ENCODE measurements at regions not wholly inside any gene's neighbourhood (a gene's known extent, or its start where the extent isn't known, plus 50 kb on each side); places are given as distances from the start of the nearest gene placed in this dataset.

DNA sequence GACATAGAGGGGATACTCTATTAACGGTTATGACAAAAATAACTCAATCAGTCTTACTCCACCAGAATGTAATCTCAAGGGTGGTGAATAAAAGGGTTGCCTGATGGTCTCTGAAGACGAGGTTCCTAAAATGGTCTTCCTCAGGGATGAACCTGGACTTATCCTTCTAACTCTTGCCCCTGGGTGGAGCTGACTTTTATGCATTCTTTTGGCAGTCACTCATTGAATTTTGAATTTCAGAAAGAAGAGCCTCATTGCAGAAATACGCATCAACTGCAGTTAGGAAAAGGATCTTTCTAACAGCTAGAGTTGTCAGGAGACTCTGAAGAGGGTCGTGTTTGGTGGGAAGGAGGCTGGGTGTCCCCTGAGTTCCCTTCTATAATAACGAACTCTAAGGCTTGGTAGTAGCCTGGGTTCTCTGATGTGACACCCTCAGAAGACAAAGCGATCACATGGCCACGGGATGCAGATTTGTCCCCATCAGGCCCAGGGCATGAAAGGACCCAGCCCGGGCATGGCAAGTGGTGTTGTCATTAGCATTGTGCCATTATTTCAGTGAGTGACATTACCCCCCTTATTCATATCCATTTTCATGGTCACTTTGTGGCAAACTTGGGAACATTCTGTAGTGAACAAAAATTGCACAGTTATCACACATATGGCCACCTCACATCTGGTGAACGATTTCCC is 58.6 kb upstream of the JCAD start:
- Histone ChIP-seq H4K12ac (ENCODE audit: low read depth, low read length) (no peak overlapping the region), H3K4ac (ENCODE audit: low read depth, low read length) (no peak overlapping the region), H2BK120ac (ENCODE audit: insufficient read depth, low read length, poor library complexity) (no peak overlapping the region), H3K4me3 (ENCODE audit: low read depth, low read length) (no peak overlapping the region), H3K9me3 (ENCODE audit: insufficient read depth, low read depth, low read length) (no peaks in the 10 kb centered on the region), H2AFZ (ENCODE audit: insufficient read depth, low read length, poor library complexity) (no peak overlapping the region), H3K27ac (ENCODE audit: low read depth, low read length) (no peak overlapping the region), H2BK12ac (ENCODE audit: low read length) (no peak overlapping the region), H3K14ac (ENCODE audit: low read length) (no peak overlapping the region), H3K18ac (ENCODE audit: low read length) (no peak overlapping the region), H2AK5ac (ENCODE audit: low read length) (no peak overlapping the region), H3K79me2 (ENCODE audit: control insufficient read depth, insufficient read depth, low read length, poor library complexity) (no peaks in the 10 kb centered on the region), H3K4me1 (ENCODE audit: control insufficient read depth in 1 of 2, insufficient read depth in 2 of 2, low read length in 2 of 2) (no peaks in the 10 kb centered on the region), H3K23ac (ENCODE audit: low read length) (no peak overlapping the region), H2BK5ac (ENCODE audit: low read depth, low read length, poor library complexity) (no peak overlapping the region), H3K27me3 (ENCODE audit: insufficient read depth, low read length) (no peaks in the 10 kb centered on the region), H4K91ac (ENCODE audit: low read depth, low read length) (no peak overlapping the region), H3K4me2 (ENCODE audit: low read length) (no peak overlapping the region), H3K79me1 (ENCODE audit: low read length) (no peaks in the 10 kb centered on the region), H4K8ac (ENCODE audit: low read depth, low read length) (no peak overlapping the region), H3K9ac (ENCODE audit: low read length) (no peak overlapping the region), H3K36me3 (ENCODE audit: control insufficient read depth in 1 of 2, insufficient read depth in 2 of 2, low read length in 2 of 2) (no peaks in the 10 kb centered on the region)
- no CpG with 5 or more reads among the region's 9 CpGs for WGBS (ENCODE audit: extremely low coverage, insufficient coverage, insufficient read length)
- DNase-seq, result no peak

DNA sequence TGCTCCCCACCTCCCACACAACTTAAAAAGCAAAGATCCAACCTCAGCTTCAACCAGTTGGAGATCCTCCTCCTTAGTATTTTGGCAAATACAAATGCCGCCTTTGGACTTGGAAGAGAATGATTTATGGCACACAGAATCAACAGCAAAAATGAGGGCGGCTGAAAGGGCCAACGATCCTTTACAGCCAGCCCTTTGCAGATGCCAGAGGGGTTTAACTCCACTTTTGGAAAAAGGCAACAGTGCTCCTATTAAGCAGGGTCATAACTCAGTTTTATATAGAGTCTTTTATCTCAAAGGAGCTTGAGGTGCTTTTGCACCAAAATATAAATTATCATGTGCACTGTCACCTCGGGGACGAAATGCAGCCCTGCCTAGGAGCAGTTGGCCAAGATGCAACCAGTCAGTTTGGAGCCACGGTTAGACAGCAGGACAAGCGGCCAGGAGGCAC is 56.7 kb upstream of the JCAD start:
- no peak overlapping the region for H3K14ac ChIP-seq (ENCODE audit: low read length)
- H3K9ac ChIP-seq (ENCODE audit: low read length), result no peak overlapping the region
- H3K79me2 ChIP-seq (ENCODE audit: control insufficient read depth, insufficient read depth, low read length, poor library complexity), result no peaks in the 10 kb centered on the region
- no peak overlapping the region for H3K4me3 ChIP-seq (ENCODE audit: low read depth, low read length)
- no CpG with 5 or more reads among the region's 7 CpGs for WGBS (ENCODE audit: extremely low coverage, insufficient coverage, insufficient read length)
- no peak for DNase-seq
- no peak overlapping the region for H3K4ac ChIP-seq (ENCODE audit: low read depth, low read length)
- no peak overlapping the region for H3K4me2 ChIP-seq (ENCODE audit: low read length)
- no peak overlapping the region for H3K27ac ChIP-seq (ENCODE audit: low read depth, low read length)
- no peak overlapping the region for H3K18ac ChIP-seq (ENCODE audit: low read length)
- H3K79me1 ChIP-seq (ENCODE audit: low read length), result no peaks in the 10 kb centered on the region
- no peak overlapping the region for H2BK120ac ChIP-seq (ENCODE audit: insufficient read depth, low read length, poor library complexity)
- no peaks in the 10 kb centered on the region for H3K36me3 ChIP-seq (ENCODE audit: control insufficient read depth in 1 of 2, insufficient read depth in 2 of 2, low read length in 2 of 2)
- H3K9me3 ChIP-seq (ENCODE audit: insufficient read depth, low read depth, low read length), result no peaks in the 10 kb centered on the region
- H2BK5ac ChIP-seq (ENCODE audit: low read depth, low read length, poor library complexity), result no peak overlapping the region
- no peak overlapping the region for H2AK5ac ChIP-seq (ENCODE audit: low read length)
- H3K27me3 ChIP-seq (ENCODE audit: insufficient read depth, low read length), result no peaks in the 10 kb centered on the region
- no peak overlapping the region for H4K8ac ChIP-seq (ENCODE audit: low read depth, low read length)
- no peak overlapping the region for H4K91ac ChIP-seq (ENCODE audit: low read depth, low read length)
- no peak overlapping the region for H4K12ac ChIP-seq (ENCODE audit: low read depth, low read length)
- H2AFZ ChIP-seq (ENCODE audit: insufficient read depth, low read length, poor library complexity), result no peak overlapping the region
- H3K23ac ChIP-seq (ENCODE audit: low read length), result no peak overlapping the region
- no peak overlapping the region for H2BK12ac ChIP-seq (ENCODE audit: low read length)
- H3K4me1 ChIP-seq (ENCODE audit: control insufficient read depth in 1 of 2, insufficient read depth in 2 of 2, low read length in 2 of 2), result no peaks in the 10 kb centered on the region

DNA sequence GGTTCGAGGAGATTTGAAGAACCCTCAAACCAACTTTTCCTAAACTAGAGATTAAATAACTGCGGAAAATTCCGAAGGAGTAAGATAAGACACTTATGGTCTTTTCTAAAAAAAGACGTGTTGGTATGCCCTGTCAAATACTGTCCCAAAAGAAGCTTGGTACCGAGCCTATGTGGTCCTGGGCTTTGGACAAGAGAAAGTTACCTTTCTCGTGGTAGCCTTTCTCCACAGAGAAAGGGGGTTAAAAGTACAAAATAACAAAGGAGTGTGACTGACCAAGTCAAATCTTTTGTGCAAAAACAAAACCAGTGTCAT is 56.2 kb upstream of the JCAD start:
- H2BK5ac ChIP-seq (ENCODE audit: low read depth, low read length, poor library complexity), result no peak overlapping the region
- H3K4me2 ChIP-seq (ENCODE audit: low read length), result no peak overlapping the region
- DNase-seq, result no peak
- H3K18ac ChIP-seq (ENCODE audit: low read length), result no peak overlapping the region
- H3K4me3 ChIP-seq (ENCODE audit: low read depth, low read length), result no peak overlapping the region
- H2BK12ac ChIP-seq (ENCODE audit: low read length), result no peak overlapping the region
- no peak overlapping the region for H3K4ac ChIP-seq (ENCODE audit: low read depth, low read length)
- H3K36me3 ChIP-seq (ENCODE audit: control insufficient read depth in 1 of 2, insufficient read depth in 2 of 2, low read length in 2 of 2), result no peaks in the 10 kb centered on the region
- no peak overlapping the region for H4K91ac ChIP-seq (ENCODE audit: low read depth, low read length)
- H4K8ac ChIP-seq (ENCODE audit: low read depth, low read length), result no peak overlapping the region
- no peak overlapping the region for H3K14ac ChIP-seq (ENCODE audit: low read length)
- H3K27ac ChIP-seq (ENCODE audit: low read depth, low read length), result no peak overlapping the region
- no peak overlapping the region for H2AK5ac ChIP-seq (ENCODE audit: low read length)
- H2AFZ ChIP-seq (ENCODE audit: insufficient read depth, low read length, poor library complexity), result no peak overlapping the region
- no peak overlapping the region for H2BK120ac ChIP-seq (ENCODE audit: insufficient read depth, low read length, poor library complexity)
- no peaks in the 10 kb centered on the region for H3K9me3 ChIP-seq (ENCODE audit: insufficient read depth, low read depth, low read length)
- H4K12ac ChIP-seq (ENCODE audit: low read depth, low read length), result no peak overlapping the region
- no peaks in the 10 kb centered on the region for H3K79me1 ChIP-seq (ENCODE audit: low read length)
- no peaks in the 10 kb centered on the region for H3K79me2 ChIP-seq (ENCODE audit: control insufficient read depth, insufficient read depth, low read length, poor library complexity)
- no peaks in the 10 kb centered on the region for H3K4me1 ChIP-seq (ENCODE audit: control insufficient read depth in 1 of 2, insufficient read depth in 2 of 2, low read length in 2 of 2)
- no CpG with 5 or more reads among the region's 6 CpGs for WGBS (ENCODE audit: extremely low coverage, insufficient coverage, insufficient read length)
- no peaks in the 10 kb centered on the region for H3K27me3 ChIP-seq (ENCODE audit: insufficient read depth, low read length)
- H3K9ac ChIP-seq (ENCODE audit: low read length), result no peak overlapping the region
- H3K23ac ChIP-seq (ENCODE audit: low read length), result no peak overlapping the region

DNA sequence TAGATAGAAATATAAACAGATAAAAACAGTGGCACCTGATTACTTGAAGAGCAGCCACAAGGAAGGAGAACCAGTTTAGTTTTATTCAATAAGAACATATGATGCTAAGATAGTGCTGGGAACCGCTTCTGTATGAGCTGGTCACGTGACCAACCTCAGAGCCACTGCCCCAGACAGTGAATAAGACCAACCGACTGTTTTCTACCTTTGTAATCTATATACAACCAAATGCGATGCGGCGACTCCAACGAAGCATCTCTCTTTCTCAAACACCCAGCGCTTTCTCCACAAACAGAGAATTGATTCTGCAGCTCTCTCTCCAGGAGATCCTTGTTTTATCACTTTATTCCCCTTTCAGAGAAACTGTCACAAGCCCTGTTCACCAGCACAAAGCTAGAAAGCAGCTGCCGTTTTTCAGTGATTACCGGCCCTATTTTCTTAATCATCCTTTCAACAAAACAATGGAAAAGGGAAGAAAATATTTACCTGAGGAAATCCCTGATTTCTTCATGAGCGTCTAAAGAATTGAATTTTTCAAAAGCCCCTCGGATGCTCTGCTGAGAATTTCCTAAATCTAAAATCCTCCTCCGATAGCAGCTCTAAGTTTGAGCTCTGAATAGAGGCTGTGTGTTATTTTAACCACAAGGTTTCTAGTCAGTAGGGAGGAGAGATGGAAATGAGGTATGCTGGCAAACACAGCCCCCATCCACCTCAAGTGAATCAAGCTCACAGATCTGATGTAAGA is 55.7 kb upstream of the JCAD start:
- no peaks in the 10 kb centered on the region for H3K79me1 ChIP-seq (ENCODE audit: low read length)
- H2BK5ac ChIP-seq (ENCODE audit: low read depth, low read length, poor library complexity), result no peak overlapping the region
- H3K4ac ChIP-seq (ENCODE audit: low read depth, low read length), result no peak overlapping the region
- H4K12ac ChIP-seq (ENCODE audit: low read depth, low read length), result no peak overlapping the region
- H3K18ac ChIP-seq (ENCODE audit: low read length), result no peak overlapping the region
- no peak overlapping the region for H2BK120ac ChIP-seq (ENCODE audit: insufficient read depth, low read length, poor library complexity)
- H3K14ac ChIP-seq (ENCODE audit: low read length), result no peak overlapping the region
- no peaks in the 10 kb centered on the region for H3K79me2 ChIP-seq (ENCODE audit: control insufficient read depth, insufficient read depth, low read length, poor library complexity)
- H3K9me3 ChIP-seq (ENCODE audit: insufficient read depth, low read depth, low read length), result no peaks in the 10 kb centered on the region
- no peak overlapping the region for H3K27ac ChIP-seq (ENCODE audit: low read depth, low read length)
- peak in 1 of 2 donors; percentile 9 for DNase-seq
- H4K91ac ChIP-seq (ENCODE audit: low read depth, low read length), result no peak overlapping the region
- H3K4me1 ChIP-seq (ENCODE audit: control insufficient read depth in 1 of 2, insufficient read depth in 2 of 2, low read length in 2 of 2), result no peaks in the 10 kb centered on the region
- H2BK12ac ChIP-seq (ENCODE audit: low read length), result no peak overlapping the region
- H4K8ac ChIP-seq (ENCODE audit: low read depth, low read length), result no peak overlapping the region
- no peak overlapping the region for H2AFZ ChIP-seq (ENCODE audit: insufficient read depth, low read length, poor library complexity)
- H3K4me3 ChIP-seq (ENCODE audit: low read depth, low read length), result no peak overlapping the region
- no peak overlapping the region for H3K23ac ChIP-seq (ENCODE audit: low read length)
- no peaks in the 10 kb centered on the region for H3K36me3 ChIP-seq (ENCODE audit: control insufficient read depth in 1 of 2, insufficient read depth in 2 of 2, low read length in 2 of 2)
- H2AK5ac ChIP-seq (ENCODE audit: low read length), result no peak overlapping the region
- no peaks in the 10 kb centered on the region for H3K27me3 ChIP-seq (ENCODE audit: insufficient read depth, low read length)
- H3K9ac ChIP-seq (ENCODE audit: low read length), result no peak overlapping the region
- no CpG with 5 or more reads among the region's 13 CpGs for WGBS (ENCODE audit: extremely low coverage, insufficient coverage, insufficient read length)
- H3K4me2 ChIP-seq (ENCODE audit: low read length), result no peak overlapping the region
